ENCODE measurements at regions not wholly inside any gene's neighbourhood (a gene's known extent, or its start where the extent isn't known, plus 50 kb on each side); places are given as distances from the start of the nearest gene placed in this dataset.

- no peak for TF ChIP-seq CTCF (IDR thresholded peaks at IDR 0.05; ENCODE audit: insufficient read depth, low read depth, low read length)
- TF ChIP-seq EZH2 (IDR thresholded peaks at IDR 0.05; ENCODE audit: insufficient read depth, low read length): no peak
Observed at GRCh38 chr15:47485419-47485818, 231.9 kb upstream of the SEMA6D start.

Measured in astrocyte (in vitro differentiated cells and primary cell).